GM12892 (cell line): ENCODE measurements at regions not wholly inside any gene's neighbourhood (a gene's known extent, or its start where the extent isn't known, plus 50 kb on each side); places are given as distances from the start of the nearest gene placed in this dataset.

Experiments
- DNase-seq: peaks from one replicate; pipeline ENCODE4 v3.0.0; 2011; ENCODE audit not compliant: insufficient read length
- FAIRE-seq: peaks from 2 replicates; lab custom pipeline; 2011; peaks lifted over from hg19 to GRCh38; lab: Jason Lieb, UNC
- POLR2A ChIP-seq: IDR thresholded peaks from 2 replicates; pipeline ENCODE4 v1.6.1; 2011; ENCODE audit warnings: low read depth, low read length, control low read depth
- POLR2AphosphoS5 ChIP-seq: IDR thresholded peaks from 2 replicates; pipeline ENCODE4 v1.6.1; 2011; ENCODE audit warnings: low read depth, low read length, control low read depth
- TAF1 ChIP-seq: IDR thresholded peaks from 2 replicates; pipeline ENCODE4 v1.6.1; 2011; ENCODE audit warnings: low read depth, mild to moderate bottlenecking, control low read depth, low read length, borderline replicate concordance

DNA sequence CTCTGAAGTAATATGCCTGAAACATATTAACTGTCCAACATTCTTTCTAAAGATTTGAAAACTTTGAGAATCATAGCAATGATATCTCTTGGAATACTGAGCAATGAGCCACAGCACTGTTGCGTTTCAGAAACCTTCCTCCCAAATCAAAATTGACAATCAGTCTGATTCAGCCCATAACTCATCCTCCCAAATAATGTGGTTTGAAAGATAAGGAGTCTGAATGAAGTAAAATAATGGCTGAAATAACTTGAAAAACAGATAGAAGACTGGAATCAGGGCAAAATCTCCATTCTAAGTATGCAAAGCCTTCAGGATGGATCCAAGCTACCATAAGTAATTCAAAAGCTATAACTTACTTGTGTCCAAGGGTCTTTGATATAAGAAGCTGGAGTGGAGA, 98.6 kb upstream of the PLS3 start:
- TF ChIP-seq POLR2AphosphoS5 (no peak), TAF1 (no peak), POLR2A (no peak)
- FAIRE-seq (no peak), DNase-seq (no peak)

DNA sequence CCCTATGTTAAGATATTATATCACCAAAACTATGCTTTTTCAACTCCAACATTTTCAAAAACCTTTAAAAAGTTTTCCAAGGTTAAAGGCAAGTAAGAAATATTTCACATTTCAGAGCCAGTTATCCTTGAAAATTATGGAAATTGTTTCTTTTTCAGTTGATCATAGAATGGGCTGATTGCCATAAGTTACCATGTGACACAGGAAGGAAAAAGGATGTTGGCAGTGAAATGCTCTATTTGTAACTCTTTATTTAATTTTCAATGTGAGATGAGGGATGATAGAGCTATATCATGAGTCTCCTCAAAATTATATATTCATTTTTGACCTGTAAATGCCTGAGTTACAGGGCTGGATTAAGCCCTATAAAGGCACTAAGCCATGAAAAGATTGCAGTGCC, 93.0 kb upstream of the PLS3 start:
- DNase-seq (no peak), FAIRE-seq (no peak)
- no peak for TF ChIP-seq POLR2AphosphoS5
- TF ChIP-seq POLR2A = no peak
- TF ChIP-seq TAF1 = no peak

DNA sequence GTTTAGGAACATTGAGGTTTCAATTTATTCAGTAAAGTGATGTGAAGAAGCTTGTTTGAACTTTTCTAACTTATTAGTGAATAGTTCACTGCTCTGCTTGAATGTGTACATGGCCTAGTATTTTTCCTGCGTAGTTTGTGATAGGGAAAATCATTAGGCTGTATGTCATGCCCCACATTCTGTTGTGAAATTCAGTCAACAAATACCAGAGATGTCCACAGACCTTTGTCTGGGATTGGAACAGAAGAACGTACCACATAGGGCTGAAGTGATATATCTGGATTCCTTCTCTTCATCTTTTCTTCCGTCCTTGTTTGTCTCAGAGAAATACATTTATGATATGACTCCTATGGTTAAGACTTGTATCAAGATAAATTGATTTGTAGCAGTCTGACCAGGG, 88.8 kb upstream of the PLS3 start:
- FAIRE-seq = no peak
- DNase-seq = no peak
- TF ChIP-seq TAF1 (no peak), POLR2A (no peak), POLR2AphosphoS5 (no peak)

DNA sequence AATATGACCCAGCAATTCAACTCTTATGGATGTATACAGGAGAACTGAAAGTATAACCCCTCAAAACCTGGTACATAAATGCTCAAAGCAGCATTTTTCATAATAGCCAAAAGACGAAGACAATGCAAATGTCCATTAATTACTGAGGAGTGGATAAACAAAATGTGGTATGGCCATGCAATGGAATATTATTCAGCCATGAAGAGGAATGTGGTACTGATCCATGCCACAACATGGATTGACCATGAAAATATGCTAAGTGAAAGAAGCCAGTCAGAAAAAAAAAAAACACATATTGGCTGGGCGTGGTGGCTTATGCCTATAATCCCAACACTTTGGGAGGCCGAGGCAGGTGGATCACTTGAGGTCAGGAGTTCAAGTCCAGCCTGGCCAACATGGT, 74.5 kb upstream of the PLS3 start:
- TF ChIP-seq POLR2AphosphoS5 = no peak
- TF ChIP-seq TAF1 = no peak
- TF ChIP-seq POLR2A = no peak
- no peak for FAIRE-seq
- no peak for DNase-seq

DNA sequence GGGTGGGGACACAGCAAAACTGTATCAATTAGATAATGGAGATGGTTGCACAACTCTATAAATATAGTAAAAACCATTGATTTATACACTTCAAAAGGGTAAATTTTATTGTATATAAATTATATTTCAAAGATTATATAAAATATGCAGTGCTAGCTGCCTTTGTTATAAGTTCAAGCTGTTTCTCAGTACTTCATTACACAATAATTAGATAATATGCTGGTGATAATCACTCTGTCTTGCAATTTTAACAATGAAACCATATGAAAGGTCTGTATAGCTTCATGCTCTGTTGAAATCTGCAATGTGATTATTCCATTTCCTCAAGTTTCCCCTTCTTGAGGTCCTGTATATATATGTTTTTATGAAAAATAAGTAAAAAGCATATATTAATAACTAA, 73.4 kb upstream of the PLS3 start:
- TF ChIP-seq TAF1 (no peak), POLR2A (no peak), POLR2AphosphoS5 (no peak)
- no peak for DNase-seq

DNA sequence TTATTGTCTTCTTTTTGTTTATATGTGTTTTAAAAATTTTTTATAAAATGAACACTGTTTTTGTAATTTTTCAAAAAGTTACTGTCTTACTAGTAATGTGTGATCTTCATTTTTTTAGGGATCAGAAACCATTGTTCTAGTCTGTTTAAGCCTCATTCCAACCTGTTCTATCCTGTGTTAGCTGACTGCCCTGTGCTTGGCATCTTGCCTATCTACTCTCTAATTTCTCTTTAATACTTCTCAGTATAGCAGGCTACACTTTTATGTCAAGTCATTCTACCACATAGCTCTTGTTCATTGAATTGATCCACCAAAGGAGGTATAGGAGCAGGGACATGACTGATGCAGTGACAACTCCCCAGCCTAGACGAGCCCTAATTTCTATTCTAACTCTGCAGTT, 70.2 kb upstream of the PLS3 start:
- TF ChIP-seq POLR2AphosphoS5 (no peak), POLR2A (no peak), TAF1 (no peak)
- DNase-seq (no peak), FAIRE-seq (no peak)

More for the DNA sequence above, 73.4 kb upstream of the PLS3 start:
- no peak for FAIRE-seq

DNA sequence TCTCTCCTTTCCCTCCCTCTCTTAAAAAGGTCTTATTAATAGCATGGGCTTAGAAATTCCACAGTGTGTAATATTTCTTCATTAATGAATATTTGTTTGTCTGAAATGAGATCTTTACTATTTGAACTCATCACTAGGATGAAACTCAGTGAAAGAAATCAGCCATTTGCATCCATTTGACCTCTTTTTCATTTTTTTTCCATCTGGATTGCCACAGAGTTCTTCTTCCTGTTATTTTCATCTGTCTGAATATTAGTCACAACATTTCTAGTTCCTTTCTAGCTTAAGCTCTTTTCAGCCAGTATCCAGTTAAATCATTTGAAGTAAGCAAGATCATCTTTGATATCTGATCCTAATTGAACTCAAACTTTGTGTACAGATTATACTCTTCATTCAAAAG, 69.2 kb upstream of the PLS3 start:
- no peak for FAIRE-seq
- no peak for TF ChIP-seq TAF1
- no peak for TF ChIP-seq POLR2AphosphoS5
- TF ChIP-seq POLR2A = no peak
- no peak for DNase-seq

DNA sequence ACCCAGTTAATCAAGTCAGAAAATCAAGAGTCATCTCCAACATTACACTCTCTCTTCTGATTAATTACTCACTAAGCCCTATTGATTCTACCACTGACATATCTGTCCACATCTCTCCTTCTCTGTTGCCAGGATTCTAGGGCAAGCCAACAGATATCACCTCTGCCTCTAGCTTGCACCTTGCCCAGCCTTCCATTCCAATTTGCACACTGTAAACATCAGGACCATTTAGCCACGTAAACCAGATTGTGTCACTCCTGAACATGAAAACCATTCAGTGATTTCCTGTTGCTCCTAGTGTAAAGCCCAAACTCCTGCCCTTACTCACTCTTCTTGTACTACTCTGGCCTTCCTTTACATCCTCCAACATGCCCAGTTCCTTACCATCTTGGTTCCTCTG, 68.0 kb upstream of the PLS3 start:
- no peak for FAIRE-seq
- TF ChIP-seq POLR2AphosphoS5 (no peak), TAF1 (no peak), POLR2A (no peak)
- no peak for DNase-seq

DNA sequence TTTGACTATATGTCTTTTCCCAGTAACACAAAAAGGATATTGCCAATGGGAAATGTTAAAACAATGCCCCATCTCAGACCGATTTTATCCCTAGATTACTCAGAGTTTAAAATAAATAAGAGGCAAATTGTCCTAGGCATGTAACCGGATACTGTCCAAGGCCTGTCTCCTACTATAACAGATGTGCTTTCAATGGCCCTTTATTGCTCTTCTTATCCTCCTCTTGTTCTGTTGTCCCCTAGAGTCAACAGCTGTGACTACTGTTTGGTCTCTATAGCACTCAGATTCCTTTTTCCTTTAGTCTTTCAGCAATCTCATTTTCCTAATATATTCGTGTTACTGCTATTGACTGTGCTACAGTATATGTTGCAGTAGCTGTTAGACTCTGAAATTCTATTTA, 66.8 kb upstream of the PLS3 start:
- no peak for FAIRE-seq
- no peak for TF ChIP-seq POLR2AphosphoS5
- TF ChIP-seq TAF1 = no peak
- TF ChIP-seq POLR2A = no peak
- DNase-seq = no peak

DNA sequence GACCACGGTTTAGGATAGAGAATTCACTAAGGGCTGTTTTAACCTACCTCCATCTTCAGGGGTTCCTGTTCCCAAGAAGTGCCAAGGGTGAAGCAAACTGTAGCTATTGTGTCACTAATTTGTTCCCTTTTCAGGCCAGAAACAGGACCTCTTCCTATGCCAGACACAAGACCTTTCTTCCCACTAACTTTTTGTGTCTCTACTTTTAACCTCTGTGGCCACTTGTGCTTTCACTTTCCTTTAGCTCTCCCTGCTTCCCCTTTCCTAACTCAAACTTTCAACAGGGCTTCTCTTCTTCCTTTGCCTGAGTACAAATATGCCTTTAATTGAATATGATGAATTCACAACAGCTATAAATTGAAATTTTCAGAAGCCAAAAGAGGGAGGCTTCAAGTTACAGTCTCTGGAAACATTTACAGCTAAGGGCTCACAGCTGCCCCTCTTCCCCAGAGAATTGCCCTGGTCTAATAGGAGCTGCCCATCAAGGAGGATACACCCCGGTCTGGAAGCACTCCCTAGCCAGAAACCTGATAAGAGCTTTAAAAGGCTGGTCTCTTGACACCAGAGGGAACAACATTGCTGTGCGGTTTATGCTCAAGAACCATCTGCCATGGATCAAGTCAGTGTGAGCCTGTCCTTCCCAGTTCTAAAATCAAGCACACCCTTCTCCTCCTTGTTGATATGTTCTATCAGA, 61.7 kb upstream of the PLS3 start:
- FAIRE-seq = no peak

DNA sequence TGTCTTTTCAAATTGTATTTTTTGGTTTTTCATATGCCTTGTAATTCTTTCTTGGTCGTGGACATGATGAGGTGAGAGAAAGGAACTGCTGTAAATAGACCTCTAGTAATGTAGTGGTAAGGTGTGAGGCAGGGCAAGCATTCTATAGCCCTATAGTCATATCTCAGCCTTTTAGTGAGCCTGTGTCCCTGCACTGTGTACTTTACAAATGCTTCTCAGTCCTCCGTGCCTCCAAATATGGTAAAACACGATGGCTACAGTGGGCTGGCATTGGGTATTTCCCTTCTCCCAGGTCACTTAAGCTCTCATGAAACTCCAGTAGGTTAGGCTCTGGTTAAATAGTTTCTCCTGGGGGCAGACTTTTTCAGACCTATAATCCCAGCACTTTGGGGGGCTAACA, 57.9 kb upstream of the PLS3 start:
- no peak for DNase-seq
- TF ChIP-seq TAF1 (no peak), POLR2AphosphoS5 (no peak), POLR2A (no peak)
- no peak for FAIRE-seq

More for the DNA sequence above, 61.7 kb upstream of the PLS3 start:
- TF ChIP-seq TAF1 (no peak), POLR2A (no peak), POLR2AphosphoS5 (no peak)
- DNase-seq = no peak

DNA sequence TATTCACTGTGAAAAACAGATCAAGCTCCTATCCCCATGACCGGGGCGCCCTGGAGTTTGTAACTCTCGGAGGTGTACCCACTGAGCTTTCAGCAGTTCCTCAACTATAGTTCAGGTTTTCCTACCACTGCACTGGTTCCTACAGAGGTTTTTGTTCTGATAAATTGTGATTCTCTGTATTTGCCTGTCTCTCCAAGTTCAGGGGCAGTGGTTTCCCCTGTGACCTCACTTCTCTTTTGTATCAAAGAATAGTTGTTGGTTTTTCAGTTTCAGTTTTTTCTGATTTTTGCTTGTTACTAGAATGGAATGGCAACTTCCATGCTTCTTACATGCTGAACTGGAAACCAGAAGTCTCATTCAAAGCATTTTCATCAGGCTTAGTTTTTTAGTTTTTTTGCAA, 56.8 kb upstream of the PLS3 start:
- FAIRE-seq = no peak
- DNase-seq = no peak
- TF ChIP-seq POLR2AphosphoS5 (no peak), POLR2A (no peak), TAF1 (no peak)
